PC-3 (cell line): ENCODE measurements at regions not wholly inside any gene's neighbourhood (a gene's known extent, or its start where the extent isn't known, plus 50 kb on each side); places are given as distances from the start of the nearest gene placed in this dataset.

ENCODE experiments used
- ATAC-seq: fragments of 200-7000 bp; cut with Tn5 transposase; 2 replicates; pipeline ENCODE4 v1.9.1; 2020; ENCODE audit warnings: mild to moderate bottlenecking, moderate library complexity
- BruUV-seq: library from RNA; stranded (reverse); fragments of 400-500 nt; replicated peaks from 2 replicates; lab custom pipeline; 2021; lab: Mats Ljungman, UMichigan
- CTCF ChIA-PET: fragments of 300-600 bp; sonication (Branson Sonifier 250); formaldehyde crosslinking; loops from one replicate; lab custom pipeline; 2022; ENCODE audit warnings: antibody characterized with exemption; lab: Charles Lee
- POLR2A ChIA-PET: fragments of 300-600 bp; sonication (Branson Sonifier 250); formaldehyde crosslinking; loops from one replicate; lab custom pipeline; 2022; ENCODE audit warnings: antibody characterized with exemption; ENCODE audit not compliant: unreplicated experiment; lab: Charles Lee
- DNase-seq: peaks from one replicate; pipeline ENCODE4 v3.0.0-alpha.2; 2015
- H2AFZ ChIP-seq: fragments of 300-600 bp; sonication (generic); 2 replicates; pipeline ENCODE4 v1.6.0; 2016; ENCODE audit warnings: antibody characterized with exemption, low read length
- H3F3A ChIP-seq: fragments of 300-600 bp; sonication (generic); one replicate; pipeline ENCODE4 v1.6.0; 2017; ENCODE audit warnings: antibody characterized with exemption, low read length, control low read depth, mild to moderate bottlenecking; ENCODE audit not compliant: unreplicated experiment
- H3K27ac ChIP-seq: fragments of 300-600 bp; sonication (generic); 2 replicates; pipeline ENCODE4 v1.5.1; 2016; ENCODE audit warnings: mild to moderate bottlenecking, low read length
- H3K27me3 ChIP-seq: fragments of 300-600 bp; sonication (generic); 2 replicates; pipeline ENCODE4 v1.6.1; 2016; ENCODE audit warnings: low read length, mixed read lengths
- H3K36me3 ChIP-seq: fragments of 300-600 bp; sonication (generic); 2 replicates; pipeline ENCODE4 v1.6.1; 2016; ENCODE audit warnings: low read depth, mixed run types, low read length, mixed read lengths
- H3K4me1 ChIP-seq: fragments of 300-600 bp; sonication (generic); 2 replicates; pipeline ENCODE4 v1.5.1; 2016; ENCODE audit warnings: low read length; ENCODE audit not compliant: insufficient read depth
- H3K4me2 ChIP-seq: fragments of 300-600 bp; sonication (generic); 2 replicates; pipeline ENCODE4 v1.6.0; 2016; ENCODE audit warnings: low read length
- H3K4me3 ChIP-seq: fragments of 300-600 bp; sonication (generic); 2 replicates; pipeline ENCODE4 v1.5.1; 2016; ENCODE audit warnings: mild to moderate bottlenecking, low read length, mixed read lengths
- H3K79me2 ChIP-seq: fragments of 300-600 bp; sonication (generic); 2 replicates; pipeline ENCODE4 v1.6.1; 2017; ENCODE audit warnings: low read length, mixed read lengths
- H3K9ac ChIP-seq: fragments of 300-600 bp; sonication (generic); 2 replicates; pipeline ENCODE4 v1.6.0; 2016; ENCODE audit warnings: mild to moderate bottlenecking, low read length
- H3K9me2 ChIP-seq: fragments of 300-600 bp; sonication (generic); replicated peaks from 2 replicates; pipeline ENCODE4 v1.6.1; 2016; ENCODE audit warnings: mixed run types, low read length, mixed read lengths
- H3K9me3 ChIP-seq: fragments of 300-600 bp; sonication (generic); 2 replicates; pipeline ENCODE4 v1.6.1; 2016; ENCODE audit warnings: low read length, mixed read lengths
- H4K20me1 ChIP-seq: fragments of 300-600 bp; sonication (generic); 2 replicates; pipeline ENCODE4 v1.6.1; 2016; ENCODE audit warnings: low read length, mixed read lengths
- CTCF ChIP-seq: fragments of 300-600 bp; sonication (generic); conservative IDR thresholded peaks from 2 replicates; pipeline ENCODE4 v1.5.1; 2017; ENCODE audit warnings: antibody characterized with exemption, low read depth, mild to moderate bottlenecking, low read length
- EZH2 ChIP-seq: fragments of 300-600 bp; sonication (generic); IDR thresholded peaks from one replicate; pipeline ENCODE4 v1.6.1; 2017; ENCODE audit warnings: antibody characterized with exemption, mild to moderate bottlenecking, low read length; ENCODE audit not compliant: unreplicated experiment
- EZH2phosphoT487 ChIP-seq: fragments of 300-600 bp; sonication (generic); IDR thresholded peaks from 2 replicates; pipeline ENCODE4 v1.6.1; 2018; ENCODE audit warnings: mild to moderate bottlenecking, antibody characterized with exemption, low read length, borderline replicate concordance
- intact Hi-C: fragments of 100-400 bp; cut with micrococcal nuclease; formaldehyde crosslinking; loops from 2 replicates; pipeline ENCODE4 v1.9.0; 2023

- no peaks in the 10 kb centered on the region for H3K27me3 ChIP-seq
- H3F3A ChIP-seq = no peaks in the 10 kb centered on the region
- no peak overlapping the region for H3K4me2 ChIP-seq
- ATAC-seq = peak; percentile 41
- no TSS peak for BruUV-seq
- no peaks in the 10 kb centered on the region for H3K36me3 ChIP-seq
- intact Hi-C loops = loop anchor here (10.0 kb wide), 1 partner anchor 130 kb away; no protein-coding TSS in a partner anchor
- no peaks in the 10 kb centered on the region for H3K79me2 ChIP-seq
- no peak overlapping the region for H3K9ac ChIP-seq
- no peaks in the 10 kb centered on the region for H3K9me3 ChIP-seq
- no peak overlapping the region for H3K27ac ChIP-seq
- H3K4me3 ChIP-seq = no peak overlapping the region
- TF ChIP-seq EZH2phosphoT487 = no peak
- no peak for TF ChIP-seq EZH2
- no peak for TF ChIP-seq CTCF
- POLR2A ChIA-PET = no interaction called here
- CTCF ChIA-PET = no interaction called here
- no peaks in the 10 kb centered on the region for H4K20me1 ChIP-seq
- H2AFZ ChIP-seq = no peak overlapping the region
- peak; percentile 54 for DNase-seq
- H3K9me2 ChIP-seq = no peaks in the 10 kb centered on the region
- H3K4me1 ChIP-seq = peaks cover 16% of the 10 kb centered on the region
Observed at GRCh38 chr18:21184396-21184996, 57.5 kb upstream of the GREB1L start.

- TF ChIP-seq CTCF (no peak), EZH2 (no peak), EZH2phosphoT487 (no peak)
- Histone ChIP-seq H2AFZ (no peak overlapping the region), H3K9me3 (no peaks in the 10 kb centered on the region), H3K4me1 (peaks cover 16% of the 10 kb centered on the region), H3K27me3 (no peaks in the 10 kb centered on the region), H3K9me2 (no peaks in the 10 kb centered on the region), H3K79me2 (no peaks in the 10 kb centered on the region), H3K4me3 (no peak overlapping the region), H3F3A (no peaks in the 10 kb centered on the region), H3K27ac (no peak overlapping the region), H4K20me1 (no peaks in the 10 kb centered on the region), H3K9ac (no peak overlapping the region), H3K36me3 (no peaks in the 10 kb centered on the region), H3K4me2 (no peak overlapping the region)
- intact Hi-C loops = loop anchor here (10.0 kb wide), 1 partner anchor 133 kb away; no protein-coding TSS in a partner anchor
- CTCF ChIA-PET = no interaction called here
- POLR2A ChIA-PET = no interaction called here
- no TSS peak for BruUV-seq
- ATAC-seq = no peak
- no peak for DNase-seq
Observed at GRCh38 chr18:21187886-21188285, 54.1 kb upstream of the GREB1L start.

GRCh38 chr18:21191596-21192307 is 50.3 kb upstream of the GREB1L start:
- Histone ChIP-seq H3K79me2 (no peaks in the 10 kb centered on the region), H3K4me1 (peaks cover 10% of the 10 kb centered on the region), H3F3A (no peaks in the 10 kb centered on the region), H3K27me3 (no peaks in the 10 kb centered on the region), H3K27ac (no peak overlapping the region), H3K4me3 (no peak overlapping the region), H3K36me3 (no peaks in the 10 kb centered on the region), H4K20me1 (no peaks in the 10 kb centered on the region), H3K9me3 (no peaks in the 10 kb centered on the region), H3K9me2 (no peaks in the 10 kb centered on the region), H2AFZ (no peak overlapping the region), H3K4me2 (no peak overlapping the region), H3K9ac (no peak overlapping the region)
- ATAC-seq = peak; percentile 84
- intact Hi-C loops = loop anchor here (10.0 kb wide), 2 partner anchors 173 to 403 kb away; no protein-coding TSS in a partner anchor
- no TSS peak for BruUV-seq
- POLR2A ChIA-PET = no interaction called here
- TF ChIP-seq EZH2phosphoT487 (no peak), EZH2 (no peak), CTCF (peak; percentile 81)
- DNase-seq = peak; percentile 65
- CTCF ChIA-PET = interaction anchor here (0.5 to 0.8 kb wide), 7 partner anchors 41 to 251 kb away, joined by 3 to 5 read pairs (median 3); no protein-coding TSS in a partner anchor
